Ascending aorta (tissue), 2 donors: ENCODE measurements at regions not wholly inside any gene's neighbourhood (a gene's known extent, or its start where the extent isn't known, plus 50 kb on each side); places are given as distances from the start of the nearest gene placed in this dataset.

Source experiments
- DNase-seq, 2 donors: peaks; one replicate each; pipeline ENCODE4 v3.0.0-alpha.2; 2019; ENCODE audit warnings: low spot score in 2 of 2
- H3K27ac ChIP-seq, 2 donors: fragments of 200-600 bp; sonication (generic); one replicate each; pipeline ENCODE4 v1.5.1; 2016 to 2017; ENCODE audit warnings: mild to moderate bottlenecking in 1 of 2
- H3K27me3 ChIP-seq: fragments of 200-600 bp; sonication (generic); one replicate; pipeline ENCODE4 v1.5.1; 2017
- H3K36me3 ChIP-seq, 2 donors: fragments of 200-600 bp; sonication (generic); one replicate each; pipeline ENCODE4 v1.5.1; 2016
- H3K4me1 ChIP-seq, 2 donors: fragments of 200-600 bp; sonication (generic); one replicate each; pipeline ENCODE4 v1.5.1; 2016 to 2017; ENCODE audit warnings: mild to moderate bottlenecking in 1 of 2
- H3K4me3 ChIP-seq, 2 donors: fragments of 200-600 bp; sonication (generic); one replicate each; pipeline ENCODE4 v1.5.1; 2016 to 2017; ENCODE audit warnings: mild to moderate bottlenecking in 1 of 2
- H3K9me3 ChIP-seq, 2 donors: fragments of 200-600 bp; sonication (generic); one replicate each; pipeline ENCODE4 v1.5.1; 2016
- intact Hi-C: fragments of 100-400 bp; cut with DNase I; formaldehyde crosslinking; loops from one replicate; pipeline ENCODE4 v1.15.1; 2023
- TF ChIP-seq, protein P1 (sequence below), 3 experiments: fragments of 200-600 bp in 2 of 3; fragments of 450-650 bp in 1 of 3; sonication (generic) in 2 of 3; IDR thresholded peaks; one replicate each; pipeline ENCODE4 v1.5.1; 2016 to 2019; ENCODE audit warnings: antibody characterized with exemption in 3 of 3, mild to moderate bottlenecking in 1 of 3, moderate library complexity in 1 of 3

DNA sequence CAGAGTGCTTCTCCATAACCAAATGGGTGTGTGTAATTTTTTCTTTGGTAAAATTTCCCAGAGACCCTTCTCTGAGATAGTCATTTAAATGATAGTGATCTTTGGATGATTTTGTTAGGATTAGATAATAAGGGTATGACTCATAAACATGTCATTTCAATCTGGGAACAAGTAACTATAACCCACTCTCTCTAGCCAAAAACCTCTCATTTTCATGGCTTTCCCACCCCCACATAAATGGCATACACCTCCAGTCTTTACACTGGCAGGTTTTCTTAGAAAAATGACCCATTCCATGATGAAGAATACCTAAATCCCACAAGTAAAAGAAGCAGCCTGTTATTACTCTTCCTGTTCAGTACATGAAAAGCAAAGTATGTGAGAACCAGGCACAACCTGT lies 572.0 kb upstream of the ZEB2 start:
- intact Hi-C loops = no loop called here
- Histone ChIP-seq H3K4me1 (no peaks in the 10 kb centered on the region), H3K27ac (no peak overlapping the region), H3K4me3 (no peak overlapping the region), H3K9me3 (no peaks in the 10 kb centered on the region), H3K27me3 (no peaks in the 10 kb centered on the region), H3K36me3 (no peaks in the 10 kb centered on the region)
- no peak for DNase-seq
- TF ChIP-seq, protein P1, sequence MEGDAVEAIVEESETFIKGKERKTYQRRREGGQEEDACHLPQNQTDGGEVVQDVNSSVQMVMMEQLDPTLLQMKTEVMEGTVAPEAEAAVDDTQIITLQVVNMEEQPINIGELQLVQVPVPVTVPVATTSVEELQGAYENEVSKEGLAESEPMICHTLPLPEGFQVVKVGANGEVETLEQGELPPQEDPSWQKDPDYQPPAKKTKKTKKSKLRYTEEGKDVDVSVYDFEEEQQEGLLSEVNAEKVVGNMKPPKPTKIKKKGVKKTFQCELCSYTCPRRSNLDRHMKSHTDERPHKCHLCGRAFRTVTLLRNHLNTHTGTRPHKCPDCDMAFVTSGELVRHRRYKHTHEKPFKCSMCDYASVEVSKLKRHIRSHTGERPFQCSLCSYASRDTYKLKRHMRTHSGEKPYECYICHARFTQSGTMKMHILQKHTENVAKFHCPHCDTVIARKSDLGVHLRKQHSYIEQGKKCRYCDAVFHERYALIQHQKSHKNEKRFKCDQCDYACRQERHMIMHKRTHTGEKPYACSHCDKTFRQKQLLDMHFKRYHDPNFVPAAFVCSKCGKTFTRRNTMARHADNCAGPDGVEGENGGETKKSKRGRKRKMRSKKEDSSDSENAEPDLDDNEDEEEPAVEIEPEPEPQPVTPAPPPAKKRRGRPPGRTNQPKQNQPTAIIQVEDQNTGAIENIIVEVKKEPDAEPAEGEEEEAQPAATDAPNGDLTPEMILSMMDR (IDR thresholded peaks at IDR 0.05) = no peak

DNA sequence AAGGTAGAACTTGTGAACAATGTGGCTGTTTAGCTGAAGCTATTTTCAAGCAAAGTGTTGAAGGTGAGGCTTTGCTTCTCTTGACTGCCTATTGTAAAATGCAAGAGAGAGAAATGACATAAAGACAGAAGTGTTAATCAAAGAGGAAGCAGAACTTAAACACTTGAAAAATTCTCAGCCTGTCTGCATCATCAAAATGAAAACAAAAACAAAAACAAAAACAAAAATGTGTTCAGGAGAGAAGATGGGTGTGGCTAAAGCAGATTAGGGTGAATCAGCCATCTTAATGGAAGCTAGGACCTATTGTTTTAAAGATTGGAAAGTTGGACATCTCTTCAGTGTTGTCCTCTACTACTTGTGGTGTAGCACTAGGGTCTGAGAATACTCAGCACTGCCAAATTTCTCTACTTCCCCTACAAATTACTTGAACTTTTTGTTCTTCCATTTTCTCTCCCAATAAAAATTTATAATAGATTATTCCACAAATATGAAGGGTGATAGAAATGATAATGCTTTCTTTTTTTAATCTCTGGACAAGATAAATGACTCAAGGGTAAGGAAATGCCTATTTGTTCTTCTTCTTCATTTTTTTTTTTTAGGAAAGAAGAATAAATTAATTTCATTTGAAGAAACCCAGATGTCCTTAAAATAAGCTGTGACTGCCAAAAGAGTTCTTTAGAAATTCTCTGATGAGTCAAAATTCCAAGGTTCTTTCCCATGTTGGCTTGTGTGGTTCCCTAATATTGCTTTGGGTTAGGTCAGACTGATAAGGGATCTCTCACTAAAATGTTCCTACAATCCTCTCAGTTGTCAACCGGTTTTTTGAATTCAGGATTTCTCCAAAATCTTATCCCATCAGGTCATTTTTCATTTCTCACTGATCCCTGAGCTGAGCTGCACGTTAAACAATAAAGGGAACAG lies 571.2 kb upstream of the ZEB2 start:
- intact Hi-C loops = no loop called here
- H3K27ac ChIP-seq = no peak overlapping the region
- DNase-seq = no peak
- no peaks in the 10 kb centered on the region for H3K36me3 ChIP-seq
- H3K27me3 ChIP-seq = no peaks in the 10 kb centered on the region
- no peaks in the 10 kb centered on the region for H3K4me1 ChIP-seq
- TF ChIP-seq, protein P1 (IDR thresholded peaks at IDR 0.05) = no peak
- H3K9me3 ChIP-seq = no peaks in the 10 kb centered on the region
- no peak overlapping the region for H3K4me3 ChIP-seq

DNA sequence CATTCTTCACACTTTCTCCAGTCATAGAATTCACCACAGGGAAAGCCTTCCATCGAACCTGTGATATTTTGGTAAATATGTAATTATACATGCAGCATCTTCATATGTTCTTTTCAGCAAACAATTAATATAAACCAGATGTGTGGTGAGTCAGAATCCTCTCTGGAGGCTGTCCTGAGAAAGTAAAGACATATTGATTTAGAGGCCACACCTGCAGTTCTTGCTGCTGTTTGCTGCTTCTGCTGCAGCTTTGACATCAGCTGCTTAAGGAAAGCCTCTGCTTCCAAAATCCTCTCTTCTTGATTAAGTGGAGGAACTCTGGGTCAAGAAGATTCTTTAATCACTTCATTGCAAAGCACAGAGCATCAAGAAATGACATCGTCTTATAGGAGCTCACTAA lies 568.8 kb upstream of the ZEB2 start:
- Histone ChIP-seq H3K36me3 (no peaks in the 10 kb centered on the region), H3K4me3 (no peak overlapping the region), H3K9me3 (no peaks in the 10 kb centered on the region), H3K4me1 (no peaks in the 10 kb centered on the region), H3K27me3 (no peaks in the 10 kb centered on the region), H3K27ac (no peak overlapping the region)
- TF ChIP-seq, protein P1 (IDR thresholded peaks at IDR 0.05) = no peak
- no peak for DNase-seq
- intact Hi-C loops = no loop called here

DNA sequence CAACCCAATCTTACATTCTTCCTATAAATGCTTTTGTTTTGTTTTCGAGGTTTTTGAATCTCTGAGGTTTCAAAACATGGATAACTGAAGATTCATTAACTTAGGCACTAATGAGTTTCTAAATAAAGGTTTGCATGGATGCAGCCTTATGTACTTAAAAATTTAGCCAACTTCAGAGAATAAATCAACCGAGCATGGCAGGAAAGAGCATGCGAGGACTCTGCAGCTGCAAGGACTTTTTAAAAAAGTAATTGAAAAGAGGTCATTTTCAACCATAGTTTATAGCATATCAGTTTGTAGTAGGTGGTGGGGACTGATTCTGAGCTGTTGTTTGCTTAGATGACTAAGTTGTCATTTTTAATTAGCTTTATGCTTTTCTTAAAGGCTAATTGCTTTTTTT lies 567.0 kb upstream of the ZEB2 start:
- Histone ChIP-seq H3K27ac (no peak overlapping the region), H3K4me3 (no peak overlapping the region), H3K27me3 (no peaks in the 10 kb centered on the region), H3K4me1 (no peaks in the 10 kb centered on the region), H3K36me3 (no peaks in the 10 kb centered on the region), H3K9me3 (no peaks in the 10 kb centered on the region)
- TF ChIP-seq, protein P1 (IDR thresholded peaks at IDR 0.05) = no peak
- DNase-seq = no peak
- intact Hi-C loops = no loop called here

DNA sequence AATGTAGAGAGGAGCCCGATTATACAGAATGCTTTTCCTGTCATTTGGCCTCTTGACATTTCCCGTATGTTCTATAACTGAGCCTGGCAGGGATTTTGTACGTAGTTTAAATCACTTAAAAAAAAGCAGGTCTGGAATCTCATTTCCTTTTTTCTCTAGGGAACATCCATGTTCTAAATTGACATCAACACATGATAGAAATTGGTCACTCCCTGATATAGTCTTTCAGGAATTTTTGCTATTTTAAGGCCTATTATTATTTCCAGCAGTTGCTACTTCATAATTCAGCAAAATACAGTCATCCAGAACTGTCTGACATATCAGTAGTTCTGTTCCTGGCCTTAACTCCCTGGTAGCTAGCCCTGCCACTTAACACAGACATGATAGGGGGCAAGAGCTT lies 565.7 kb upstream of the ZEB2 start:
- TF ChIP-seq, protein P1 (IDR thresholded peaks at IDR 0.05) = no peak
- DNase-seq = no peak
- Histone ChIP-seq H3K27ac (no peak overlapping the region), H3K4me3 (no peak overlapping the region), H3K4me1 (no peaks in the 10 kb centered on the region), H3K9me3 (no peaks in the 10 kb centered on the region), H3K36me3 (no peaks in the 10 kb centered on the region), H3K27me3 (no peaks in the 10 kb centered on the region)
- intact Hi-C loops = no loop called here
